Superior temporal gyrus (tissue), 1 donor: ENCODE measurements at regions not wholly inside any gene's neighbourhood (a gene's known extent, or its start where the extent isn't known, plus 50 kb on each side); places are given as distances from the start of the nearest gene placed in this dataset.

Source experiments
- DNase-seq: peaks from one replicate; pipeline ENCODE4 v3.0.0-alpha.2; 2016; ENCODE audit errors: extremely low spot score

DNA sequence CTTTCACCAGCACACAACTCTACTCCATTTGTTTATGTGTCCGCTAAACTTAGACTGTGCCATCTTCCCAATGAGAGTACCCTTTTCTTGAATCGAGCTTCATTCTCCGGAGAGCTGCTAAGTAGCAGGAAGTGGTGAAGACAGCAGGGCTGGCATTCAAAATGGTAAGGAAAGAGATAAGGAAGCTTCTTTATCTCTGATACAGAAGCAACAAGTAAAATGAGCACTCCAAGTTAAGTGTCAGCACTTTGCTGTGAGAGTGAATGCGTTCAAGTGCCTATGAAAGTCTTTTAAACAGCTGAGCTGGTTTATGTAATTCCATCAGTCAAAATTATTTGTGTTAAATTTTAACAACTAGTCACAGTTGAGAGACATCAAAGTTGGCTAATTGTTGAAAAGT lies 386.8 kb upstream of the PTPRD start:
- DNase-seq: no peak

DNA sequence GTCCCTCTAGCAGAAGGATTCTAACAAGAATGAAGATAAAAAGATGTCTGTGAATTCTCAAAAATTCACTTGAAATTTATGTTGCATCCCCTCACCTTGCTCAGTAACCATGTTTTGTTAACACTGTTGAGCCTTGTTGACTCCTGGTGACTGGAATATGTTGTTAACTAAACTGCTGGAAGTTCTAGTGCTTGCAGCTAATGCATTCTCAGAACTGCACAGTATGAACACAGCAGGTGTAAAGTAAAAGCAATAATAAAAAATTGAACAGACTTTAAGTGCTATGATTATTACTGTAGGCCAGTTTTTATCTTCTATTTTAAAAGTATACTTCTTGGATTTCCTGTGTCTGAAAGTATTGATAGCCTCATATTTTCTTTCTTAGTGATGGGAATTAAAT lies 388.7 kb upstream of the PTPRD start:
- DNase-seq: no peak

DNA sequence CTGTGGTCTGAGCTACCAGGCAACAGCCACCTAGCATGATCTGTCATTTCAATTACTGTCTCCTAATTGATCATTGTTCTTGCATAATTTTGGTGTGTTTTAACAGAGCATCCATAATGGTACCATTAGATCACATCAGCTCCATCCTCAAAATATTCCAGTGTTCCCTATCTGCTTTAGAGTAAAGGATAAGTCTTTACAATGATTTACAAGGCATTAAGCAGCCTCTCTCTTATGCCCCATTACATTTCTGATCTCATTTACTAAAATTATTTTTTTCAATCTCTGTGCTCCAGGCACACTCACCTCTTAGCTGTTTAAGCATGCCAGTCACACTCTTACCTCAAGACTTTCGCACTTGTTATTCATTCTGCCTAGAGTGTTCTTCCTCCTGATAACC lies 389.9 kb upstream of the PTPRD start:
- DNase-seq: no peak

DNA sequence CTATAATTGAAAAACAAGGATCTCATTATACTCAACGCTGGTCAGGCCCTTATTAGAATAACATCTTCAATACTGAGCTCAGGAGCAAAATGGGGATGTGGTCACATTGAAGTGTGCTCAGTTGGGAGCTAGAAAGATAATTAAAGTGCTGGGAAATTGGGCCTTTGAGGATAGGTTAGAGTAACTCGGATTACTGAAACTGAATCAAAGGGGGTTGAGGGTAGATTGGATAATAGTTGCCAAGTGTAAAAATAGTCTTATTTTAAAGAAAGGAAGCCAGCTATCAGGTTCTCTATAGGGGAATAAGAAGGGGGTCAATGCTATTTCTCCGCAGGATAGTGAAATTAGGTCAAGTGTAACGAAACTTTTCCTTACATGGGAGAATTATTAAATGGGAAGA lies 391.0 kb upstream of the PTPRD start:
- DNase-seq: no peak

DNA sequence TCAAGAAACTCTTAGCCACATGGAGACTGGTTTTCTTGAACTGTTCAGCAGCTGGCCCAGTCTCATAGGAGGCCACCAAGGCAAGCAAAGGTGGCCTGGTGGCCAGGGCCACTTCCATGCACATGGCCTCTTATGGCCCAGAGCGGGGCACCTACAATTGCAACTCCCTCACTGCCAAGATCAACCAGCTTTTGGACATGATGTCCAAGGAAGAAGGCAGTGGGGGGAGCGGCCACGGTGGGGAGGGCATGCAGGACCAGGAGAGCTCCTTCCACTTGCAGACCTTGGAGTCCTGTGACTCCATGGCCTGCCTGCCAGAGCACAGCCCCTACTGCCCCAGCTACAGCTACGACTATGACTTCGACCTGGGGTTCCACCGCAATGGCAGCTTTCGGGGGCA lies 398.9 kb upstream of the PTPRD start:
- no peak for DNase-seq

DNA sequence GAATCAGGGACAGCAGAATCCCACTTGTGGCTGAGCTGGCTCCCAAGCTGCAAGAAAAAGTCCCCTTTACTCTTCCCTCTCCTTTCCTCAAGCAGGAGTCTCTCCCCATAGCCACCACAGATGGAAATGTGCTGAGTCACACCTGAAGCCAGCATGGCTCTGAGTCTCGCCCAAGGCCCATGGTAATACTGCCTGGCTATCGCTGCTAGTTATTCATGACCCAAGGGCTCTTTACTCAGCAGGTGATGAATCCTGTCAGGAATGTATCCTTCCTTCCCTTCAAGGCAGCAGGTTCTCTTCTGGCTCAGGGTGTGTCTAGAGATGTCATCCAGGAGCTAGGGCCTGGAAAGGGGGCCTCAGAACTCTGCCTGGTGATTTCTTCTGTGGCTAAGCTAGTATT lies 403.3 kb upstream of the PTPRD start:
- no peak for DNase-seq

DNA sequence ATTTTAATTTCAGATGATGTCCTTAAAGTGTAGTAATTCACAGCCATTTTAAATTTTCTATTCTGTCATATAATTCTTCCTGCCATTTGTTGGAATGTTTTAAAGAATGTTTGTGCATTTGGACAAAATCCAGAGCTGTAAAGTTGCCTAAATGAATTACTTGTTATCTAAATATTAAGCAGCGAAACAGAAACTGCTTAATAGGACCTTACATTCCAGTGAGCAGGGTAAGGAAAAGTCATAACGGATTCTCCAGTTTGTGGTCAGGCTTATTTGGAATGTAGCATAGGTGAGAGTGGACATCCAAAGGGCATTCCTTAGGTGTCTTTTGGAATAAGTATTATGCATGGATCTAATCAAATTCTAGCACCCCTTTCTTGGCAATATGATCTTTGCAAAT lies 410.4 kb upstream of the PTPRD start:
- DNase-seq: no peak

DNA sequence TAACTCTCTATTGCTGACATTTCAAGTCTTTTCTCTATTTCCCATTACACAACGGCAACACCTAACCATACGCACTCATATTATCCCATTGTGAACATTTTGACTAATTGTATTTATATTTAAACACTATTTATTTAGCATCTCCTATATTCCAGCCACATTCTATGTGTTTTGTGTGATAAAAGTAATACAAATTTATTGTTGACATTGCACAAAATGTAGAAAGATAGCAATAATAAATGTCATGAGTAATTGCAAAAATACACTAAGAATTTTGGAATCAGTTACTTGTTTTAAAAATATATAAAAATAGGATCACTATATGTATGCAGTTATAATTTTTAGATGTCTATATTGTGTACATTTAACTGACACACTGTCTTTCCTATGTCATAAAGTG lies 413.0 kb upstream of the PTPRD start:
- DNase-seq: no peak

DNA sequence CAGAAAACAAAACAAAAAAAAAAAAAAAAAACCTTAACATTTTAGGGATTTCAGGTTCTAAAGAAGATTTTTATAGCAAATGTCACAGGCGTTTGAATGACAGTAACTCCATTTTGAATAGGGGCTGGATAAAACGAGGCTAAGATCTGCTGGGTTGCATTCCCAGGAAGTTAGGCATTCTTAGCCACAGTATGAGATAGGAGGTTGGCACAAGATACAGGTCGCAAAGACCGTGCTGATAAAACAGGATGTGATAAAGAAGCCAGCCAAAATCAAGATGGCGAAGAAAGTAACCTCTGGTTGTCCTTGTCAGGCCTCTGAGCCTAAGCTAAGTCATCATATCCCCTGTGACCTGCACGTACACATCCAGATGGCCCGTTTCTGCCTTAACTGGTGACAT lies 425.6 kb upstream of the PTPRD start:
- no peak for DNase-seq

DNA sequence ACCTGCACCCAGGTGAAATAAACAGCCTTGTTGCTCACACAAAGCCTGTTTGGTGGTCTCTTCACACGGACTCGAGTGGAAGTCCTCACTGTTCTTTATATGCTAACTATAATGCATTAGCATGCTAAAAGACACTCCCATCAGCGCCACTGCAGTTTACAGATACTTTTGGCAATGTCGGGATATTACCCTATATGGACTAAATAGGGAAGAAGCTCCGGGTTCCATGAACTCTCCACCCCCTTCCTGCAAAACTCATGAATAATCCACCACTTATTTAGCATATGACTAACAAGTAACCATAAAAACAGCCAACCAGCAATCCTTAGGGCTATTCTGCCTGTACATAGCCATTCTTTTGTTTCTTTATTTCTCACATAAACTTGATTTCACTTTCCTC lies 426.2 kb upstream of the PTPRD start:
- DNase-seq: no peak

DNA sequence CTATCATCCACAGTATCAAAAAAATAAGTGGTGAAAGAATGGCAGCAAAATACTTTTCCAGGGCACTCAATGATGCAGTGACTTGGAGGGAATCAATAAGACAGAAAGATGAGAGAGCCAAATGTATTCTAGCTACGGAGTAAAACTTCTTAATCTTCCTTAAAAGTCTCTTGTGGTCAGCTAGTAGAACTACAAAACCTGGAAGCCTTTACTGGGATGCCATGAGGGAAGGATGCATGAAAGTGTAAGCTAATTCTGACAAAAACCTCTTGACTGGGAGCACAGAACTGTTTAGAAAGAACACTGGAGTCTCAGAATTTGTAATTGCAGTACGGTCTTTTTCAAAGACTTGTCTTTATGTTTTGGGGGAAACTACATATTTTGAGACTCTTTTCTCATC lies 432.8 kb upstream of the PTPRD start:
- DNase-seq: no peak

DNA sequence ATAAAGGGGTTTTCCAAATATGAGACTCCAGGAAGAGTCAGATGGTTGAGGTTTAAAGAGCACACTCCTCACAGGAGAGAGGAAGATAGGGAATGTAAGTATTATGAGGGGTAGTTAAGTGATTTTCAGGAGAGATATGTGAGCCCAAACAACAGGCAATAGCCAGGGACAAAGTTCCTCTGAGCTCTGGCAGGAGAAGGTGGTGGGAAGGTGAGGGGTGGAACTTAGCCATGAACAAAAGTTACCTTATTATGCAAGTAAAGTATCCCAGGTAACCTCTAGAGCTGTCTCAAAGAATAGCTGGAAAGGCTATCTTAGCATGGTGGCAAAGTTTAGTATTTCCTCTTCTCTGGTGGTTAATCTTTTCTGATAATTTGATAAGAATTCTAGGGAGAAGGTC lies 450.5 kb upstream of the PTPRD start:
- DNase-seq: no peak

DNA sequence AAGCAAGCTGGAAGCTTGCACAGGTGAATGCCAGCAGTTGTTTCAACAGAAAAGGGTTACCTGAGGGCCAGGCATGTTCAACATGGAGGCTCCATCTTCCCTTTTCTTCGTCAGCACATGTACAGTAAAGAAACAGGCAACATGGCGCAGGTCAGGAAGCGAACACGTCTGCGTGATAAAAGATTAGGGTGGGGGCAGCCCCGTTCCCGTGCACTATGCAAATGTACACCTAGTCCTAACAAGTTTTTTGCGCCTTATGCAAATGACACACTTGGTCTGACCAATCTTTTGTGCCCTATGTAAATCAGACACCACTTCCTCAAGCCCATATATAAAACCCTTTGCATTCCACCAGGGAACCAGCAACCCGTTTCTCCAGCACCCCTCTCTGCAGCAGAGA lies 452.1 kb upstream of the PTPRD start:
- no peak for DNase-seq

DNA sequence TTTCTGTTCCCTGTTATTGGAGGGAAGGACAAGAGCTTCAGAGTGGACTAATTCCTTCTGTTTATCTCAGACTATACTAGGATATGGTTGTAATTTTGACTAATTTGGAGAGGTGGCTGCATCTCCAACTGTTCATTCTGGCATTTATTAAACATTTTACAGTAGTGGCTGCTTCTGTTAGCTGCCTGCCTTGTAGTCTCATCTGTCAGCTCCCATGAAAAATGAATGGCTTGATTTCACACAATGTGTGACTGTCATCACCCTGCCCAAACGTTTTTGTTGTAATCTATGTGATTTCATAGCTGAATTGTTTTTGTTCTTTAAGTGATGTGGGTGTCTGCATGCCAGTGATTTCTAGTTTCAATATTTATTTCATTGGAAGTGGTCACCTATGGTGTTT lies 459.4 kb upstream of the PTPRD start:
- no peak for DNase-seq

DNA sequence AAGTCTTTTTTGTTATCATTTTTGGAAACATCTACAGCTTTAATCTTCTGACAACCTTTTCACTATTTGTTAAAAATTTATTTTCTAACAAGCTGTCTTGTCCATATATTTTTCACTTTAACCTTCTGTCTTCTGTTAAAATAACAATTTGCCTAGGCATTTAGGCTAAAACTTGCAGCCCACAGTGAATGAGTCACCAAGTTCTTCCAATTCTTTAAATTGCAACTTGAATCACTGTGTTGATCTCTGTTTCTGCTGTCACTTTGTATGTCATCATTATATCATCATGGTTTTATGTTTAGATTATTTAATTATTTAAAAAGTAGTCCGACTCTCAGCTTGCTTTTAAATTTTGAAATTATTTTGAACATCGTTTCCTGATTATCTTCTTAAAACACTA lies 473.8 kb upstream of the PTPRD start:
- DNase-seq: no peak

DNA sequence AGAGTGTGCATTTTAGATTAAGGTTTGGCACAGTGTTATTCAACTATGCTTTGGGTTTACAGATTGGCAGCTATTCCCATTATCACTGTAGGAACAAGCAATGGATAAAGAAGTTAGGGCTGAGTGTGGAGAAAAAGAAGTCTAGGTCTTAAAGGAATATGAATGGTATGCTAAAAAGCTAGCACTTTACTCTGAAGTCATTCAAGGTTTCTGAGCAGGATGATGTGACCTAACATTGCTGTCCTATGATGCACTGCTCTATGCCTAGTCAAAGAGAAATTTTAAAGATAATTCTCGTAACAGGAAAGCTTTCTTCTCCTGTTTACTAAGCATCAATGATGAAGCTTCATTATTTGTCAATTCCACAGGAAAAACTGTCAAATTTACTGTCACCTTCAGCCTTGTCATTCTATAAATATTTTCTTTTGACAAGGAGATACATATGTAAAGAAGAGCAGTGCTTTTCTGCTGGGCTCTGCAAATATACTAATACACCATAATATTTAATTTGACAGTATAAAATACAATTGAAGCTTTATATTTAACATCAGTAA lies 476.1 kb upstream of the PTPRD start:
- DNase-seq: no peak

DNA sequence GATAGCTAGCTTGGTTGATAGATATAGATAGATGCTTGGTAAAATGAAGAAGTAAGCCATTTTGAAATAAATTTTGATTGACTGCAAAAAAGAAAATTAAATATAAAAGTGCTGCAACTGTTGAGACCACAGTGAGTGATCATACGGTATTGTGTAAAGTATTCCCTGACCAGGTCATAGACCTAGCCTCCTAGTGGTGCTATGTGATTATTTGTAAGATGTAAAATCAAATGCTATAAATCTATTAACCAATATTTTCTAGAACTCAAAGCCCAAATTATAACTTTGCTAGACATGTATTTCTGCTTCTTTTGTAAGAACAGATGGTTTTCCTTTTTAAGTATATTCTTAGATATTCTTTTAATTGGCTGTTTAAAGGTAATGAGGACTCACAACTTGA lies 480.2 kb upstream of the PTPRD start:
- no peak for DNase-seq

DNA sequence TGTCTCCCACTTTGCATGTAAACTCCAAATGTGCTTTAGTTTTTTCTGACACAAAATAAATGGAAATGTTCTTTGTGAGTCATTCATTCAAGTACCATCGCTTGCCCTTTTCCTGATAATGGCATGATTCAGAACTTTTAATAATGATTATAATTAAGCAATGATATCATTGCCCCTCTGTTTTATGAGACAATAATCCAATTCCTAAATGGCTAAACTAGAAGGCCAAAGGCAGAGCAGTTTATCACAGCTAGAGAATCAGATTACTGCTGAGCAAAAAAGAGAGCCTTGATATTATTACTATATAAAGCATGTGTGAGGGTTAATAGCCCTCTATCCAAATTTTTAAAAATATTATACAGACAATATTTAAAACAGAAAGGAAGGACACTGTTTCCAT lies 484.2 kb upstream of the PTPRD start:
- no peak for DNase-seq

DNA sequence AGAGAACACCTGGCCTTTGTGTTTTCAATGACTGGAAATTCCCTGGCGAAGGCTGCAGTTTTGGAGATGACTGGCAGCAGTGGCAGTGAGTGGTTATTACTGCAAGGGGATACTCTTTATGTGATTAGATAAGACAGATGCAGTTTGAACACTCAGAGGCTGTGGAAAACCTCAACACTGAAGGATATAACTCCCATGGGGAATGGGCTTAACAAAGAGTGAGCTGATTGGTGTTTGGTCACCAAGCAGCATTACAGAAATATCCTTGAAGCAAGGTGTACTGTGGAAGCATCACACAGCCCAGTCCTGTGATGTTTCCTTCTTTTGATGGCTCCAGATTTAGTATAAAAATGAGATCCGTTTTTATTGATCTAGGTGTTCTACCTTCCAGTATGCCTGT lies 490.7 kb upstream of the PTPRD start:
- no peak for DNase-seq

DNA sequence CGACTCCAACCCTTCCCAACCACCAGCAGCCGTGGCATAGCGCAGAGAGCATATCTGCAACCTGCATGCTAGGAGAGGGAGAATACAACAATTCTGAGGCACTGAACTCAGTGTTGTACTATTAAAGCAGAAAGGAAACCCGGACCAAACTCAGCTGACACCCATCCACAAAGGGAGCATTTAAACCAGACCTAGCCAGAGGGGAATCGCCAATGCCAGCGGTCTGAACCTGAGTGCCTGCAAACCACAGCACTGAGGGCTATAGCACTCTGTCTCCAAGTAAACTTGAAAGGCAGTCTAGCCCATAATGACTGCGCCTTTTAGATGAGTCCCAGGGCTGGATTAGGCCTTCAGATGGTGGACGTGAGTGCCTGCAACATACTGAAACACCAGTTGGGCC lies 494.4 kb upstream of the PTPRD start:
- DNase-seq: no peak

DNA sequence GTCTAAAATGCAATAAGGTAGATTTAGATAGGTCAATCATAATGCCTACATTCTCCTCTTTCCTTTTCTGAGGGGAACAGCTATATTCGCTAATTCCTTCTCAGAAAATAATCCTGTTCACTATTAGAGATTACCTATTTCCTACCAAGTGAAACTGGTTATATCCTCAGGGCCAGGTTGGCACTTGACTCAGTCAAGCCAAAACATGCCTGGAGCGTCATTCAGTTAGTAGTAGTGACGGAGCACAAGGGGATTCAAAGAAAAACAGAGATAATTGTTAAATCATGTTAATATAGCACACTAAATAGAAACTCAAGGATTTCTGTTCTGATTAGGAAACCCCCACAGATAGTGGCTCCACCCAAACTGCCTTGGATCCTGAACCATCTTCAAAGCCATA lies 515.4 kb upstream of the PTPRD start:
- no peak for DNase-seq

DNA sequence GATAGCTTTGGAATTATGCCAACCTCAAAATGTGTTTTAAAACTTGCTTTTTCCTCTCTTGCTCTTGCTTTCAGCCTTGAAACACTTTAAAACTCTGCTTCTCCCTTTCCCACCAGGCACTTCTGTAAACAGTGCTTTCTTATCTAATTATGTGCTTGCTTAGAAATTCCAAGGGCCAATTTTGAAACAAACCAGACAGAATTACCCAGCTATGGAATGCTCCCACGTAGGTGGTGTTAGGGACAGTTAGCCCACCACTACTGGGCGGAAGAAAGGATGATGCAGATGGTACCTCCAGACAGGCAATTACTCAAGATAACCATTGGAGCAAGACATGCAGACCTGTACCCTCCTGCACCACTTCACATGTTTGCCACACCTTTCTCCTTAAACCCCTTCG lies 523.0 kb upstream of the PTPRD start:
- DNase-seq: no peak

DNA sequence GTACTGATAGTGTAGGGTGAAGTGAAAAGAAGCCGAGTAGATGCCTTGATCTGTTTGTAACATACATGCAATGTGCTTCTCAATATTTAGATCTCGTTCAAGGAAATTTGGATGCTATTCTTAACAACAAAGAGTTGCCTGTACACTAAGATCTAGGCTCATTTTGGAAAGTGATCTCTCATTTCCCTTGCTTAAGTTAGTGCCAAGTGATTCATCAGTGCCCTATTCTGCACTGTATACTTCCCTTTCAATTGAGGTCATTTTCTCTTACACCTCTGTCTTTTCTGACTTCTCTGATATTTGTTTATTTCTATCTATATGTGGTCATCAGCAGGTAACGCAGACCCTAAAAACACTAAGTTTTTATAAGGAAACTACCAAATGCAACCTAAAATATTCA lies 528.6 kb upstream of the PTPRD start:
- no peak for DNase-seq

DNA sequence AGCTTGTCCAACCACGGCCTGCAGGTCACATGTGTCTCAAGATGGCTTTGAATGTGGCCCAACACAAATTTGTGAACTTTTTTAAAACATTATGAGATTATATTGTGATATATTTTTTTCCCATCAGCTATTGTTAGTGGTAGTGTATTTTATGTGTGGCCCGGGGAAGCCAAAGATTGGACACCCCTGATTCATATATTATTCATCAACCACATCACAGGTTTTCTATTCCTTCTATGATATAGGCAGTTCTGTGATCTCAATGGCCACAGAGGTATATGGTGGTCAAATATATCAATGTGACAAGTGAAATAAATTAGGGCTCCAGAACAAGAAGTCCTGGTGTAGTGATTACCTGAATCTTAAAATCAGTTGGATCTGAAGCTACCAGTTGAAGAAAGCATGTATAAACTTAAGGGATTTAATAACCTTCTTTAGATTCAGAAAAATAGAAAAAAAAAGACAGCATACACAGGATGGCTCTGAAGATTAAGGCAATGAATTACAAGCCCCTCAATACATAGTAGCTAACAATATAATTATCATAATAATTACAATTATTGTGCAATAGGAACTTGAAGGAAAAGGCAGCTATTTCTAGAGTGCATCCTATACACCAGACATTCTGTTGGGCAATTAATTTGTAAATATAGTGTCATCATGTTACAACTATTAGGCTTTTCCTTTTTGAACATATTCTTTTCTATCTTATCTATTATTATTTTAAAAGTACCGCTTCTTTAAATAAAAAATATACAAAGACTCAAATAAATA lies 530.4 kb upstream of the PTPRD start:
- DNase-seq: no peak
